GM12873 (cell line): ENCODE measurements at regions not wholly inside any gene's neighbourhood (a gene's known extent, or its start where the extent isn't known, plus 50 kb on each side); places are given as distances from the start of the nearest gene placed in this dataset.

Experiments used
- TF ChIP-seq, protein P1 (sequence below): IDR thresholded peaks from 2 replicates; pipeline ENCODE4 v1.5.1; 2012; ENCODE audit warnings: low read depth, mild to moderate bottlenecking, moderate library complexity, low read length, control low read depth; ENCODE audit not compliant: insufficient read depth; ENCODE audit errors: missing control alignments

DNA sequence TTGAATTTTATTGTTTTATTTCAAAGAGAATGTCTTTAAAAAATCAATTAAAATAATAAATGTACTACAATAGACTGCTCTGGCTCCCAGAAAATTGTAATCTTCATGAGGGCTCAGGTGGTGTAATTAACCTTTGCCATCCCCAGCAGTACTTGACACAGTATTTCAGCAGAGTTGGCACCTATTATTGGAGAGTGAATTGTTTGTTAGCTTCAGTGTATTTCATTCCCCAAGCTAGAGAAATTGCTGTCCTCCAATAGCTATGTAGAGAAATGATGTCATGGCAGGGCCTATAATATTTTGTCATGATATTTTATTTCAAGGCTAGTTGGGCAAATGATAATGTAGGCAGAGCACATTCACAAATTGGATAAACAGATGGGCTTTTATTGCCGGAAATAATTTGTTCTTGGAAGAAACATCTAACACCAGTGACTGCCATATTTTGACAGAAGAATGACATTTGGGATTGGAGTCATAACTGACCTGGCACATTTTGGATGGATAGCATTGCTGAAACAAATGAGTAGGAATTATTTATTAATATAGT is 712.0 kb upstream of the NXPH2 start:
- TF ChIP-seq, protein P1, sequence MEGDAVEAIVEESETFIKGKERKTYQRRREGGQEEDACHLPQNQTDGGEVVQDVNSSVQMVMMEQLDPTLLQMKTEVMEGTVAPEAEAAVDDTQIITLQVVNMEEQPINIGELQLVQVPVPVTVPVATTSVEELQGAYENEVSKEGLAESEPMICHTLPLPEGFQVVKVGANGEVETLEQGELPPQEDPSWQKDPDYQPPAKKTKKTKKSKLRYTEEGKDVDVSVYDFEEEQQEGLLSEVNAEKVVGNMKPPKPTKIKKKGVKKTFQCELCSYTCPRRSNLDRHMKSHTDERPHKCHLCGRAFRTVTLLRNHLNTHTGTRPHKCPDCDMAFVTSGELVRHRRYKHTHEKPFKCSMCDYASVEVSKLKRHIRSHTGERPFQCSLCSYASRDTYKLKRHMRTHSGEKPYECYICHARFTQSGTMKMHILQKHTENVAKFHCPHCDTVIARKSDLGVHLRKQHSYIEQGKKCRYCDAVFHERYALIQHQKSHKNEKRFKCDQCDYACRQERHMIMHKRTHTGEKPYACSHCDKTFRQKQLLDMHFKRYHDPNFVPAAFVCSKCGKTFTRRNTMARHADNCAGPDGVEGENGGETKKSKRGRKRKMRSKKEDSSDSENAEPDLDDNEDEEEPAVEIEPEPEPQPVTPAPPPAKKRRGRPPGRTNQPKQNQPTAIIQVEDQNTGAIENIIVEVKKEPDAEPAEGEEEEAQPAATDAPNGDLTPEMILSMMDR: no peak

DNA sequence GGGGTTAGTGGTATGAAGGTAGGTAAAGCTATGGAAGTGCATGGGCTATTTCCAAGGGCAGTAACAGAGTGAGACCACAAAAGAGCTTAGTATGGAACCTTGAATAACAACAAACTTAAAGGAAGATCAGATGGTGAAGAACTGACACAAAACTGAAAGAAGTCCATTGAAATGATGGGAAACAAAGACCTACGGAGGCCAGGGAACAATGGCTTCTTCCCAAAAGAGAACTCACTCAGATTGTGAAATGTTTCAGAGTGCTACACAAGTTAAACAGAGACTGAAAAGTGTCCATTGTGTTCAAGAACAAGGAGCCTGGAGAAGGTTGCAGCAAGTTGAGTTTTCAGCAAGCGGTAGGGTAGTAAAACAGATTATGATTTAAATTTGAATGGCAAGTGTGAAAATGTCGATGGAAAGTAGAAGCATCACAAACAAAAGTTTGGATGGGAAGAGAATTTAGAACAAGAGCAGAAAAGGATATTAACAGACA is 700.0 kb upstream of the NXPH2 start:
- TF ChIP-seq, protein P1: no peak

DNA sequence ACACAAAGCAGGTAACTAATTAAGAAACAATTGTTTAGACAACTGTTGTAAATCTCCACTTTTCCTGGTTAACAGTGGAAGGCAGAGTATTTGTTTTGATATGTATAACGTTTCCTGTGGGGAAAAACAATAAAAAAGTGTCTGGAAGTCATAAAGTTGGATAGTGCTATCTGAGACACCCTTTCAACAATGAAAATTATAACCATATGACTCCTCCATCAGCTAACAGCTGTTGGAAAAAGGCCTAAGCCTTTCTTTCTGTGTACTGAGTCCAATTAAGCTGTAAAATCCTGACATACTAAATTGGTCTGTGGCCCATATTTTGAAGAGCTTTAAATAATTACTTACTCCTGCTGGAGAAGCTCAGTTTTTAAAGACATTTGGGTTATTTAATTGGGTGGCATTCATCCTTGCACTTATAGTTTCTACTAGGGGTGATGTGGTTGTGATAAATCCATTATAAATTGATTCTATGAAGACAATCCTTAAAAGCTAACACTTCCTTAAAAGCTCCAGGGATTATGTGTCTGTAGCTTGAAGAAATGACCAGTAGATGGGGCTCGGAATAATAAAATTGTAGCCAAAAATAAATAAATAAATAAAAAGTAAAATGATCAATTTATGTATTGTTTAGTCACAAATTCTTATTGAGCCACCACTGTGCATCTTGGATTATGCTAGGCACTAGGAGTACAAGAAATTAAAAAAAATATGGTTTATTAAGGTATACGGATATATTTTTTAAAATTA is 698.1 kb upstream of the NXPH2 start:
- TF ChIP-seq, protein P1: no peak

DNA sequence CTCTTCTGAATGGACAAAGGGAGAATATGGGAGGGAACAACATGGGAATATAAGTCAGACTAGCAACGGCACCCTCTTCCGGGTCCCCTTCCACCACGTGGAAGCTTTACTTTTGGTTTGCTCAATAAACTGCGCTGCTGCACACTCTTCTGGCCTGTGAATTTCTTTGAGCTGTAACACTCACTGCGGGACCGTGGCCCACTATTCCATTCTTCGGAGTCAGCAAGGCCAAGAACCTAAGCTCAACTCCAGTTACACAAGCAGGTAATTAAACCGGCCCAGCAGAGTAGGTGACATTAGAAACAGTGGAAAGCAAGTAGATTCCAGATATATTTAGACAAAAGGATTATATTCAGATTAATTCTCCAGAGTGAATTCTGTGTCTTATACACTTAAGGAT is 697.4 kb upstream of the NXPH2 start:
- TF ChIP-seq, protein P1: no peak

DNA sequence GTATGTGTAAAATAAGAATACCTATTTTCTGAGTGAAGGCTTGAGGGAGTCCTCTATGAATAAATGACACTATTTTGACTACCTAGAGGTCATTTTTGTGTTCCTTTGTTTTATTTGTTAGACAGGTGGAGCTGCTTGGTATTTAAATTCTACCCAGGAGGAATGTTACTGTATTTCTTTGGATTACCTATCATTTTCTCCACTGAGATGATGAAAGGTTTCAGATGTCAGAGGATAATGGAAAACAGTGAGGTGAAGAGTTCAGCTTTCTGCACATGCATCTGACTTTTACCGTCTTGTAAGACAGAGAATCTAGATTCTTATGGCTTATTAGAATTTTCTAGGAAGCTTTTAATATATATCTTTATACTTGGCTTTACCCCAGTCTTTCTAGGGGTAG is 689.8 kb upstream of the NXPH2 start:
- TF ChIP-seq, protein P1: no peak

DNA sequence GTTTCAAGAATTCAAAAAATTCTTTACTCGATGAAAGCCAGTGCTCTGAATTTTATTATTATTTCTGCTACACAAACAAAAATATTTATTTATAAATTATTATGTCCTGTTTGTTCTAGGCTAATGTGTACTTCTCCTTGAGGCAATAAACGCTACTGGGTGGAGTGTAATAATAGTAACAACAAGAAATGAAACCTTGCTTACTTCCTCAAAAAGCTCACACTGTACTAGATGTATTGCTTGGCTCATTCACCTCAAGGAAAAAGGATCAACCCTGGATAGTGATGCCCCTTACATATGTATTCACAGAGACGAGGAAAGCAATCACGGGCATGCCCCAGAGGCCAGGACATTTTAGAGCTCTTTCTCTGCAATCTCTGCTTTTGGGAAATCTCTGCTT is 685.6 kb upstream of the NXPH2 start:
- TF ChIP-seq, protein P1: no peak

DNA sequence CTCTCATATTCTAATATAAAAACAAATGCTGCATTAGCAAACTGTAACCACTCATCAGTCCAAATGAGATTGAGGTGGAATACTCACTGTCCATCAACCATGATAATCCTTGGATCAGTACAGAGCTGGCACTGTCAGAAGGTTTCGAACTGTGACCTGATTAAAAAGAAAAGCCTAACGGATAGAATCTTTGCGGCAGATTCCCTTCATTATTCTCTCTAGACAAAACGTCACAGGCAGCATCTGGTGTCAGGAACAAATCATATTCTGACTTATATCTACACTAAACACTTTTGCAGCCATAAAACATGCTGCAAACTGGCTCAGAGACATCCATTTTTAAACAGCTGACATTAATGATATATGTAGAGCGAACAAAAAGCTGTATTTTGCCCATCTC is 677.7 kb upstream of the NXPH2 start:
- TF ChIP-seq, protein P1: no peak
